Small intestine (tissue), 7 donors: ENCODE measurements at regions not wholly inside any gene's neighbourhood (a gene's known extent, or its start where the extent isn't known, plus 50 kb on each side); places are given as distances from the start of the nearest gene placed in this dataset.

Source experiments
- DNase-seq, 2 donors: peaks; one replicate each; pipeline versions ENCODE4 v3.0.0 to v3.0.0-alpha.2; 2013
- FAIRE-seq: peaks from 2 replicates; lab custom pipeline; 2012; peaks lifted over from hg19 to GRCh38; lab: Jason Lieb, UNC
- H3K27ac ChIP-seq, 3 donors: one replicate each; pipeline ENCODE4 v1.5.1; 2013; ENCODE audit warnings: low read length in 2 of 3, mild to moderate bottlenecking in 2 of 3, control low read depth in 1 of 3, inconsistent platforms in 1 of 3, low read depth in 1 of 3, moderate library complexity in 1 of 3
- H3K27me3 ChIP-seq, 3 donors: one replicate each; pipeline ENCODE4 v1.6.1; 2013; ENCODE audit warnings: low read length in 3 of 3, inconsistent platforms in 1 of 3; ENCODE audit not compliant: control insufficient read depth in 3 of 3, insufficient read depth in 3 of 3
- H3K36me3 ChIP-seq, 3 donors: one replicate each; pipeline ENCODE4 v1.6.1; 2013; ENCODE audit warnings: low read length in 3 of 3, inconsistent platforms in 1 of 3, low read depth in 1 of 3, mild to moderate bottlenecking in 1 of 3, moderate library complexity in 1 of 3; ENCODE audit not compliant: control insufficient read depth in 3 of 3, insufficient read depth in 2 of 3
- H3K4me1 ChIP-seq, 3 donors: one replicate each; pipeline ENCODE4 v1.6.1; 2013; ENCODE audit warnings: low read length in 2 of 3, inconsistent platforms in 1 of 3, low read depth in 1 of 3, mild to moderate bottlenecking in 1 of 3, moderate library complexity in 1 of 3; ENCODE audit not compliant: control insufficient read depth in 3 of 3, insufficient read depth in 2 of 3
- H3K4me3 ChIP-seq, 3 donors: one replicate each; pipeline ENCODE4 v1.5.1; 2013; ENCODE audit warnings: low read length in 3 of 3, control low read depth in 1 of 3, inconsistent platforms in 1 of 3, low read depth in 1 of 3, mild to moderate bottlenecking in 1 of 3, moderate library complexity in 1 of 3
- H3K9me3 ChIP-seq, 2 donors: one replicate each; pipeline ENCODE4 v1.6.1; 2013; ENCODE audit warnings: low read depth in 1 of 2, low read length in 1 of 2; ENCODE audit not compliant: control insufficient read depth in 2 of 2, insufficient read depth in 1 of 2
- WGBS, 3 donors: extraction: QIAGEN DNeasy Blood & Tissue Kit; methylation state at CpG; one replicate each; pipeline ENCODE4 v1.1.7; 2013; 5-methylcytosine and 5-hydroxymethylcytosine counted together
- donor health status: healthy with polysubstance abuse.
- donor health status: control.
- donor health status: control.
- donor health status: Bipolar disorder and iron deficiency.
- donor health status: healthy.

- FAIRE-seq = no peak
- 79 to 91% (median 84%) methylated on average over 1 of the region's 1 CpG for WGBS, 3 donors
- DNase-seq = no peak
- Histone ChIP-seq H3K27ac (no peak overlapping the region), H3K4me1 (no peaks in the 10 kb centered on the region), H3K27me3 (no peaks in the 10 kb centered on the region), H3K4me3 (no peak overlapping the region), H3K9me3 (no peaks in the 10 kb centered on the region), H3K36me3 (no peaks in the 10 kb centered on the region)
Measured at GRCh38 chr18:41237317-41237716, 717.7 kb upstream of the PIK3C3 start.

GRCh38 chr18:41231681-41232080 lies 723.4 kb upstream of the PIK3C3 start:
- no peak for FAIRE-seq
- H3K4me1 ChIP-seq = no peaks in the 10 kb centered on the region

GRCh38 chr18:41227993-41228392 lies 727.0 kb upstream of the PIK3C3 start:
- no peaks in the 10 kb centered on the region for H3K4me1 ChIP-seq
- no peak for DNase-seq
- H3K36me3 ChIP-seq = no peaks in the 10 kb centered on the region
- H3K9me3 ChIP-seq = peaks cover 0 to 2% of the 10 kb centered on the region in 2 donors
- no peak for FAIRE-seq
- 77 to 83% (median 82%) methylated on average over 1 of the region's 1 CpG for WGBS, 3 donors
- no peak overlapping the region for H3K27ac ChIP-seq
- no peak overlapping the region for H3K4me3 ChIP-seq
- no peaks in the 10 kb centered on the region for H3K27me3 ChIP-seq

More at GRCh38 chr18:41231681-41232080, 723.4 kb upstream of the PIK3C3 start:
- no peak for DNase-seq
- H3K36me3 ChIP-seq = no peaks in the 10 kb centered on the region
- H3K27me3 ChIP-seq = no peaks in the 10 kb centered on the region
- H3K9me3 ChIP-seq = no peaks in the 10 kb centered on the region
- H3K27ac ChIP-seq = no peak overlapping the region
- 86 to 88% (median 87%) methylated on average over 3 of the region's 3 CpGs for WGBS, 3 donors
- H3K4me3 ChIP-seq = no peak overlapping the region

- DNase-seq = no peak
- no peaks in the 10 kb centered on the region for H3K27me3 ChIP-seq
- no peak for FAIRE-seq
- H3K36me3 ChIP-seq = no peaks in the 10 kb centered on the region
- no peak overlapping the region for H3K27ac ChIP-seq
- no peak overlapping the region for H3K4me3 ChIP-seq
- peaks cover 0 to 2% of the 10 kb centered on the region in 2 donors for H3K9me3 ChIP-seq
- H3K4me1 ChIP-seq = no peaks in the 10 kb centered on the region
- 93 to 94% (median 93%) methylated on average over 4 of the region's 4 CpGs for WGBS, 3 donors
Measured at GRCh38 chr18:41226911-41227310, 728.1 kb upstream of the PIK3C3 start.

GRCh38 chr18:41226186-41226585 lies 728.8 kb upstream of the PIK3C3 start:
- no peak overlapping the region for H3K27ac ChIP-seq
- FAIRE-seq (no peak), DNase-seq (no peak)
- H3K36me3 ChIP-seq = no peaks in the 10 kb centered on the region
- H3K4me3 ChIP-seq = no peak overlapping the region
- H3K4me1 ChIP-seq = no peaks in the 10 kb centered on the region
- H3K27me3 ChIP-seq = no peaks in the 10 kb centered on the region
- peaks cover 0 to 2% of the 10 kb centered on the region in 2 donors for H3K9me3 ChIP-seq
- 64 to 90% (median 85%) methylated on average over 1 of the region's 1 CpG for WGBS, 3 donors

- H3K27me3 ChIP-seq = no peaks in the 10 kb centered on the region
- DNase-seq (no peak), FAIRE-seq (no peak)
- H3K9me3 ChIP-seq = no peaks in the 10 kb centered on the region
- no peaks in the 10 kb centered on the region for H3K4me1 ChIP-seq
- 54 to 58% (median 55%) methylated on average over 4 of the region's 4 CpGs for WGBS, 3 donors
- no peak overlapping the region for H3K27ac ChIP-seq
- H3K4me3 ChIP-seq = no peak overlapping the region
- no peaks in the 10 kb centered on the region for H3K36me3 ChIP-seq
Measured at GRCh38 chr18:41216341-41217003, 738.6 kb upstream of the PIK3C3 start.

- no peaks in the 10 kb centered on the region for H3K27me3 ChIP-seq
- no peaks in the 10 kb centered on the region for H3K4me1 ChIP-seq
- no peaks in the 10 kb centered on the region for H3K9me3 ChIP-seq
- FAIRE-seq (no peak), DNase-seq (no peak)
- no peak overlapping the region for H3K27ac ChIP-seq
- H3K4me3 ChIP-seq = no peak overlapping the region
- H3K36me3 ChIP-seq = no peaks in the 10 kb centered on the region
- 62 to 79% (median 68%) methylated on average over 2 of the region's 2 CpGs for WGBS, 3 donors
Measured at GRCh38 chr18:41207706-41208105, 747.3 kb upstream of the PIK3C3 start.

- H3K36me3 ChIP-seq = no peaks in the 10 kb centered on the region
- no peak overlapping the region for H3K27ac ChIP-seq
- no peaks in the 10 kb centered on the region for H3K4me1 ChIP-seq
- DNase-seq (no peak), FAIRE-seq (no peak)
- H3K9me3 ChIP-seq = no peaks in the 10 kb centered on the region
- H3K4me3 ChIP-seq = no peak overlapping the region
- WGBS, 3 donors = 64 to 79% (median 75%) methylated on average over 4 of the region's 4 CpGs
- no peaks in the 10 kb centered on the region for H3K27me3 ChIP-seq
Measured at GRCh38 chr18:41206341-41206830, 748.6 kb upstream of the PIK3C3 start.

GRCh38 chr18:41199212-41199611 lies 755.8 kb upstream of the PIK3C3 start:
- no peak for FAIRE-seq
- Histone ChIP-seq H3K36me3 (no peaks in the 10 kb centered on the region), H3K27ac (no peak overlapping the region), H3K27me3 (no peaks in the 10 kb centered on the region), H3K4me1 (no peaks in the 10 kb centered on the region), H3K9me3 (no peaks in the 10 kb centered on the region), H3K4me3 (no peak overlapping the region)
- DNase-seq = no peak
